ENCODE measurements at regions not wholly inside any gene's neighbourhood (a gene's known extent, or its start where the extent isn't known, plus 50 kb on each side); places are given as distances from the start of the nearest gene placed in this dataset.
"Not testable (repeated sequence)": the region's sequence is repeated elsewhere in the genome, so short reads cannot be mapped to it uniquely, and the experiment has no call there.

DNA sequence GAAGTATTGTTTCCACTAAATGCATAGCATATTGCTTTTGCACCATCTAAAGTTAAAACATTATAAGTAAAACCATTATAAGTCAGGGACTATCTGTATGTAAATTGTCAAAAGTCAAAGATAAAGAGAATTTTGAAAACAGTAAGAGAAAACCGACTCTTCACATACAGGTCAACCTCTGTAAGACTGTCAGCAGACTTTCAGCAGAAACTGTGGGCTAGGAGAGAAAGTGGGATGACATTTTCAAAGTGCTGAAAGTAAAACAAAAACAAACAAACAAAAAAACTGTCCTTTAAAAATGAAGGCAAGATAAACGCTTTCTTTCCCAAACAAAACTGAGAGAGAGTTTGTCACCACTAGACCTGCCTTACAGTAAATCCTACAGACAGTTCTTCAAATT is 122.9 kb upstream of the ID2 start:
- H3K4me3 ChIP-seq (ENCODE audit: low read depth, low read length): no peak overlapping the region
- TF ChIP-seq, protein P1, sequence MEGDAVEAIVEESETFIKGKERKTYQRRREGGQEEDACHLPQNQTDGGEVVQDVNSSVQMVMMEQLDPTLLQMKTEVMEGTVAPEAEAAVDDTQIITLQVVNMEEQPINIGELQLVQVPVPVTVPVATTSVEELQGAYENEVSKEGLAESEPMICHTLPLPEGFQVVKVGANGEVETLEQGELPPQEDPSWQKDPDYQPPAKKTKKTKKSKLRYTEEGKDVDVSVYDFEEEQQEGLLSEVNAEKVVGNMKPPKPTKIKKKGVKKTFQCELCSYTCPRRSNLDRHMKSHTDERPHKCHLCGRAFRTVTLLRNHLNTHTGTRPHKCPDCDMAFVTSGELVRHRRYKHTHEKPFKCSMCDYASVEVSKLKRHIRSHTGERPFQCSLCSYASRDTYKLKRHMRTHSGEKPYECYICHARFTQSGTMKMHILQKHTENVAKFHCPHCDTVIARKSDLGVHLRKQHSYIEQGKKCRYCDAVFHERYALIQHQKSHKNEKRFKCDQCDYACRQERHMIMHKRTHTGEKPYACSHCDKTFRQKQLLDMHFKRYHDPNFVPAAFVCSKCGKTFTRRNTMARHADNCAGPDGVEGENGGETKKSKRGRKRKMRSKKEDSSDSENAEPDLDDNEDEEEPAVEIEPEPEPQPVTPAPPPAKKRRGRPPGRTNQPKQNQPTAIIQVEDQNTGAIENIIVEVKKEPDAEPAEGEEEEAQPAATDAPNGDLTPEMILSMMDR (IDR thresholded peaks at IDR 0.05; ENCODE audit: insufficient read depth, low read length, missing control alignments): no peak
- ChIA-PET POLR2A (no interaction called here), CTCF (no interaction called here)
- DNase-seq (ENCODE audit: low read depth, low spot score): no peak

DNA sequence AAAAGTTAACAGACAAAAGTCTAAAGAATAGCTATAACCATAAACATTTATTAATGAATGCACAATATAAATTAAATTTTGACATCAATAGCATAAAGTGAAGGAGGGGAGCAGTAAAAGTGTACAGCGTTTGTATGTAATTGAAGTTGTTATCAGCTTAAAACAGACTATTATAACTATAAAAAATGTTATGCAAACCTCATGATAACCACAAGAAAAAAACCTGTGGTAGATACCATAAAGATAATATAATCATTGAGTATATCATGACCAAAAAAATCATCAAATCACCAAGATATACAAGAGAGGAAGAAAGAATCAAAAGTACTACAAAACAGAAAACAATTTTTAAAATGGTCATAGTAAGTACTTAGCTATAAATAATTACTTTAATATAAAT is 122.1 kb upstream of the ID2 start:
- no peak for DNase-seq (ENCODE audit: low read depth, low spot score)
- H3K4me3 ChIP-seq (ENCODE audit: low read depth, low read length): no peak overlapping the region
- ChIA-PET CTCF (interaction anchor here (0.8 to 1.4 kb wide), 2 partner anchors 10 to 15 kb away, joined by 3 read pairs; no protein-coding TSS in a partner anchor), POLR2A (interaction anchor here (1.1 kb wide), 1 partner anchor 123 kb away, joined by 3 read pairs; no protein-coding TSS in a partner anchor)
- TF ChIP-seq, protein P1 (IDR thresholded peaks at IDR 0.05; ENCODE audit: insufficient read depth, low read length, missing control alignments): no peak

DNA sequence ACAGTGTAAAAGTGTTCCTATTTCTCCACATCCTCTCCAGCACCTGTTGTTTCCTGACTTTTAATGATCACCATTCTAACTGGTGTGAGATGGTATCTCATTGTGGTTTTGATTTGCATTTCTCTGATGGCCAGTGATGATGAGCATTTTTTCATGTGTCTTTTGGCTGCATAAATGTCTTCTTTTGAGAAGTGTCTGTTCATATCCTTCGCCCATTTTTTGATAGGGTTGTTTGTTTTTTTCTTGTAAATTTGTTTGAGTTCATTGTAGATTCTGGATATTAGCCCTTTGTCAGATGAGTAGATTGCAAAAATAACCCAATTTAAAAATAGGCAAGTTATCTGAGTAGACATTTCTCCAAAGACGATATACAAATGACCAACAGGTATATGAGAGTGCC is 120.2 kb upstream of the ID2 start:
- POLR2A ChIA-PET; H3K4me3 ChIP-seq (ENCODE audit: low read depth, low read length); CTCF ChIA-PET; DNase-seq (ENCODE audit: low read depth, low spot score): not testable (repeated sequence)

DNA sequence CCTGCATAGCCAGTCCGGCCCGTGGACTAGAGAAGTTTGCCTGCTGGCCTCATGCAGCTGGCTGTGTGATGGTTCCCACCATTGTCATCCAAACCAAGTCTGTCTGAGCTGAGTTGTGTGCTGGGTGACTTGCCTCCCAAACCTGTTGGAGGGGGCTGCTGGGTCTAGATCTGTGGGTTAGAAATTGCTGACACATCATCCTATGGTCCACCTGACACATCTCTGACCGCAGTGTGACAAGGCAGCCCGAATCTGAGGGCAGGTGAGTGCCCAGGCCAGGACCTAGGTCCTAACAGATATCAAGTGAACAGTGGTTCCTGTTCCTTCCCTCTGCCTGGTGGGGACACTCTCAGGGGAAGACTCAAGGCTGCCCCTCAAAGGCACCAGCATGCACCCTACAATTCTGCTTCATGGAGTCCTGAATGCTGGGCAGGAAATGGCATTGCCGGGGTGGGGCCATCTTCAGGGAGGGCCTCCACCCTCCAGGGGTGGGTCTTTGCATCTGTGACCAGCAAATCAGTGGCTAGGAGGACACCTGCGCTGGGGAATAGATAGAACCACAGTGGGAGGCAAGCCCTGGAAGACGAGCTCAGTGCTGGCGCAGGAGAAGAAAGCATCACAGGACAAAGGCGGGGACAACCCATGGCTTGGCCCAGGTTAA is 117.9 kb upstream of the ID2 start:
- H3K4me3 ChIP-seq (ENCODE audit: low read depth, low read length): no peak overlapping the region
- no peak for DNase-seq (ENCODE audit: low read depth, low spot score)
- ChIA-PET CTCF (no interaction called here), POLR2A (no interaction called here)
- TF ChIP-seq, protein P1 (IDR thresholded peaks at IDR 0.05; ENCODE audit: insufficient read depth, low read length, missing control alignments): no peak

DNA sequence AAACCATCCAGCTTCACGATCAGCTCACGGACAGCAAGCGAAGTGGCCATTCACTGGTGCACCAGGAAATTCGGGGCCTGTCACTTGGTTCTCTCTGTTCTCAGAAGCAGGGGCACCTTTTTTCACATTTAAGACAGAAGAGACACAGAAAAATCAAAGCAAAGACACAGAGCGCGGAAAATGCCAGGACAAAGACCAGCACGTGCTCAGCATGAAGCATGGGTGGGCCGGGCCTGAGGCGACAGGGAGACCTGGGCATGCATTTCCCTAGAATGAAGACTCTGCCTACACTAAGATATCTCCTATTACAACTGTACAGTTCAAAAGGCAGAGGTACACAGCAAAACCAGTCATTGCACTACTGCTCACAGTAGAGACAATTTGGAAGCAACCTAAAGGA is 117.4 kb upstream of the ID2 start:
- POLR2A ChIA-PET: no interaction called here
- TF ChIP-seq, protein P1 (IDR thresholded peaks at IDR 0.05; ENCODE audit: insufficient read depth, low read length, missing control alignments): no peak
- DNase-seq (ENCODE audit: low read depth, low spot score): no peak
- CTCF ChIA-PET: no interaction called here
- H3K4me3 ChIP-seq (ENCODE audit: low read depth, low read length): no peak overlapping the region

DNA sequence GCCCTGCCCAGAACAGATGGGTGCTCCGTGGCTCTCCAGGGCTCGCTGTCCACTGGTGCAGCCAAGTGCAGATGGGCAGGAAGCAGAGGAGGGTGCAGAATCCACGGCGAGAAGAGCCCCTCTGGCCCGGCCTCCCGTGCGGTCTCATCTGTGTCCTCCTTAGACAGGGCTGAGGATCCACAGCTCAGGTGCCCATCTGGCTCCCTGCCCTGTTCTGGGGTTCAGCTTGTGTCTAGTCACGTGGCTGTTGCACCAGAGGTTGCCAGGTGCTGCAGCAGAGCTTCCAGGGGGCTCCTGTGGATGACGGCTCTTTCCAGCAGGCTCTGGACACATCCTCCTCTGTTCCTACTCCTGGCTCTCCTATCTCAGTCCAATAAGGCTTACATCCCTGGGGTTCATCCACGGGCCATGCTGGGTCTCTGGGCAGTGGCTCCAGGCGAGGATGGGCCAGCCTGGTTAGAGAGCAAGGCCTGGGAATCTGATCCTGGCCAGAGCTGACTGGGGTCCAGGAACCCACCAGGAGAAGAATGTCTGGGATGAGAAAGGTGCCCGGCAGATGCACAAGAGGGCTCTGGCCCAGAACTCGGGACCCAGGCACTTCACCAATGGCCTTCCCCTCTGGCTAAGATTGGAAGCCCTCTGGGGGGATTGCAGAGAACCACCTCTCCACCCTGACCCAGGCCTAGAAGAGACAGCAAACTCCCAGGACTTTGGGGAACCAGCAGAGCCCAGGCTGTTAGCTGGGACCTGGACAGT is 116.3 kb upstream of the ID2 start:
- H3K4me3 ChIP-seq (ENCODE audit: low read depth, low read length): no peak overlapping the region
- TF ChIP-seq, protein P1 (IDR thresholded peaks at IDR 0.05; ENCODE audit: insufficient read depth, low read length, missing control alignments): no peak
- POLR2A ChIA-PET: no interaction called here
- CTCF ChIA-PET: no interaction called here
- no peak for DNase-seq (ENCODE audit: low read depth, low spot score)
